HepG2 (cell line): ENCODE measurements at regions not wholly inside any gene's neighbourhood (a gene's known extent, or its start where the extent isn't known, plus 50 kb on each side); places are given as distances from the start of the nearest gene placed in this dataset.

Source experiments
- HMGXB3 ChIP-seq: sonication (generic); formaldehyde crosslinking; IDR thresholded peaks from 2 replicates; pipeline ENCODE4 v1.4.0; 2020; ENCODE audit warnings: missing genetic modification reagents, borderline replicate concordance
- KIAA2018 ChIP-seq: sonication (generic); formaldehyde crosslinking; IDR thresholded peaks from 2 replicates; pipeline ENCODE4 v1.5.0; 2020; ENCODE audit warnings: mild to moderate bottlenecking, missing genetic modification reagents, borderline replicate concordance
- MAFK ChIP-seq, 2 experiments: IDR thresholded peaks in 1 of 2; conservative IDR thresholded peaks in 1 of 2; 2 replicates each; pipeline ENCODE4 v1.6.1; 2011; ENCODE audit warnings: improper control_type of control experiment in 2 of 2, low read length in 2 of 2
- MLXIP ChIP-seq: sonication (generic); formaldehyde crosslinking; IDR thresholded peaks from 2 replicates; pipeline ENCODE4 v1.9.0; 2021; ENCODE audit warnings: missing genetic modification reagents, borderline replicate concordance
- ZBTB7B ChIP-seq: sonication (generic); formaldehyde crosslinking; IDR thresholded peaks from 2 replicates; pipeline ENCODE4 v1.4.0; 2020; ENCODE audit warnings: missing genetic modification reagents
- ZNF138 ChIP-seq: sonication (generic); formaldehyde crosslinking; IDR thresholded peaks from 2 replicates; pipeline ENCODE4 v1.5.0; 2020; ENCODE audit warnings: mild to moderate bottlenecking, low read depth, missing genetic modification reagents
- ZXDC ChIP-seq: sonication (generic); formaldehyde crosslinking; IDR thresholded peaks from 2 replicates; pipeline ENCODE4 v1.5.0; 2020; ENCODE audit warnings: mild to moderate bottlenecking, missing genetic modification reagents

- TF ChIP-seq ZXDC (CRISPR knock-in tag): no peak
- no peak for TF ChIP-seq MAFK (conservative IDR thresholded peaks at IDR 0.05 in 1 of 2, IDR thresholded peaks at IDR 0.05 in 1 of 2; ENCODE audit: low read length in 2 of 2)
- no peak for TF ChIP-seq ZBTB7B
- no peak for TF ChIP-seq ZNF138
- no peak for TF ChIP-seq KIAA2018
- no peak for TF ChIP-seq HMGXB3 (CRISPR knock-in tag)
- TF ChIP-seq MLXIP (CRISPR knock-in tag): no peak
These were observed 390.4 kb upstream of the LMCD1 start (continued) for GRCh38 chr3:8110966-8111798.
